GM12872 (cell line): ENCODE measurements at regions not wholly inside any gene's neighbourhood (a gene's known extent, or its start where the extent isn't known, plus 50 kb on each side); places are given as distances from the start of the nearest gene placed in this dataset.

Experiments
- TF ChIP-seq, protein P1 (sequence below): IDR thresholded peaks from 3 replicates; pipeline ENCODE4 v1.5.1; 2011; ENCODE audit warnings: low read depth, mild to moderate bottlenecking, low read length, moderate library complexity; ENCODE audit not compliant: insufficient read depth

DNA sequence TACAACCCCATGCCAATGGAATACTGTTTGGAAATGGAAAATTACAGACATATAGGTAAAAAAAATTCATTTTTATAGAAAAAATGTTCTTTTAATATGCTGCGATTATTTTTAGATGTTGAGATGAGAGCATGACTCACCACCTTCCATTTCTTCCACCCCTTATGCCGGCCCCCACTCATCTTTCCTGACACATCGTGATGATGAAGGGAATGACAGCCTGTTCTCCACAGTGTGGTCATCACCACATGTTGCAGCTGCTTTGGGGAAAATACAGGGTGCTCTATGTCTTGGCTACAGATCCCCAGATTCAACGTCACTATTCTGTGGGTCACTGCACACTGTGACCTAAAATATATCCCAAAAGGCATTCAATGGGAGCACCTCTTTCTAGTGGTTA is 916.2 kb downstream of the METTL15 start:
- TF ChIP-seq, protein P1, sequence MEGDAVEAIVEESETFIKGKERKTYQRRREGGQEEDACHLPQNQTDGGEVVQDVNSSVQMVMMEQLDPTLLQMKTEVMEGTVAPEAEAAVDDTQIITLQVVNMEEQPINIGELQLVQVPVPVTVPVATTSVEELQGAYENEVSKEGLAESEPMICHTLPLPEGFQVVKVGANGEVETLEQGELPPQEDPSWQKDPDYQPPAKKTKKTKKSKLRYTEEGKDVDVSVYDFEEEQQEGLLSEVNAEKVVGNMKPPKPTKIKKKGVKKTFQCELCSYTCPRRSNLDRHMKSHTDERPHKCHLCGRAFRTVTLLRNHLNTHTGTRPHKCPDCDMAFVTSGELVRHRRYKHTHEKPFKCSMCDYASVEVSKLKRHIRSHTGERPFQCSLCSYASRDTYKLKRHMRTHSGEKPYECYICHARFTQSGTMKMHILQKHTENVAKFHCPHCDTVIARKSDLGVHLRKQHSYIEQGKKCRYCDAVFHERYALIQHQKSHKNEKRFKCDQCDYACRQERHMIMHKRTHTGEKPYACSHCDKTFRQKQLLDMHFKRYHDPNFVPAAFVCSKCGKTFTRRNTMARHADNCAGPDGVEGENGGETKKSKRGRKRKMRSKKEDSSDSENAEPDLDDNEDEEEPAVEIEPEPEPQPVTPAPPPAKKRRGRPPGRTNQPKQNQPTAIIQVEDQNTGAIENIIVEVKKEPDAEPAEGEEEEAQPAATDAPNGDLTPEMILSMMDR = no peak

- TF ChIP-seq, protein P1 = no peak
These were observed 915.6 kb downstream of the METTL15 start for GRCh38 chr11:29023761-29024160.

- TF ChIP-seq, protein P1 = no peak
These were observed 914.5 kb downstream of the METTL15 start for GRCh38 chr11:29022676-29023075.

DNA sequence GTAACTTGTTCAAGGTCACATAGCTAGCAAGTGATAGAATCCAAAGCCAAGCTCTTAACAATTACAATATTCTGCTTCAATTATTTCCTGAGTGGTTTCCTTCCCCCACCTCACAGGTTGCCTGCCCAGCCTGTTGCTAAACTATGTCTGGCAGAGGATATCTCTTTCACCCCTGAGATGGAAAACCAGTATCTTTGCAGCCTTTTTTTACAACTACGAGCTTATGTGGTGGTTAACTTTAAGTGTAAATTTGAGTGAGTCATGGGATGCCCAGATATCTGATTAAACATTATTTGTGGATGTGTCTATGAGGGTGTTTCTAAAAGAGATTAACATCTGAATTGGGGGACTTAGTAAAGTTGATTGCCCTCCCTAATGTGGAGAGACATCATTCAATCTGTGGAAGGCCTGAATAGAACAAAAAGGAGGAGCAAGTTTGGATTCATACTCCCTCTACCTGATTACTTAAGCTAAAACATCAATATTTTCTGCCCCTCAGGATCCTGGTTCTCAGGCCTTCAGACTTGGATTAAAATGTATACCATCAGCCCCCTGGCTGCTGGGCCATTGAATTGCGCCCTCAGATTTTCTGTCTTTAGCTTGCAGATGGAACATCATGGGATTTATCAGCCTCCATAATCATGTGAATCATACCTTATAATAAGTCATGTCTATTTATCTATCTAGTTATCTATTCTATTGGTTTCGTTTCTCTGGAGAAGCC is 911.9 kb downstream of the METTL15 start:
- TF ChIP-seq, protein P1 = 0 out of 3 replicates have a peak, but pooled peaks have one; percentile 14

DNA sequence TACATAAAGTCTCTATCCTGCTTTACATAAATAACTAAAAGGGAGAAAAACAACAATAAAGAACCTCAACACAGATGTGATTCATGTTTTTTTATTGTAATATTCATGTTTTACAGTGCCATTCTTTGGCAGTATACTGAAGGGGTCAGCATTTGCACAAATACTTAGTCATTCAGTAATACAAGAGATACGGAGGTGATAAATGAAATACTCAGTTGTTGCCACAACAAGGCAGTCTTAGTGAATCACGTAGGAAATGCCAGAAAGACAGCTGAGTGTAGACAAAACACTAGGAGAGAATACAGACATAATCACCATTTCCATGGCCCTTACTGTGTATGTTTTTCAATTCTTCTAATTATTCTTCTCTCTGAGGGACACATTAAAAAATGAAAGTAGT is 910.4 kb downstream of the METTL15 start:
- TF ChIP-seq, protein P1 = no peak

DNA sequence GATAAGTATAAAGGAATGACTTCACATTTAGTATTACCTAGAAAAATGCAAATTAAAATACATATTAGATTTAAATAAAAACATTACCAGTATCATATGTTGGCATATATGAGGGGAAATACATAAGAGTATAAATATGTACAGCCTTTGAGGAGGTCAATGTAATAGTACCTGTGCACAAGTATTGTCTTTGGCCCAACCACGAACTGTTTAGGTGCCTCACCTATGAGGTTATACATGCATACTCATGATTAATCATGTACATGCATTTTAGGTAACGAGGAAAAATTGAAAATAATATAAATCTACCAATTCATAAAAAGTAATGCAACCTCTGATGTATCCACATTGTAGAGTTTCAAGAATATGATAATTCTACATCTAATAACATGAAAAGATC is 909.8 kb downstream of the METTL15 start:
- TF ChIP-seq, protein P1 = no peak

GRCh38 chr11:29012507-29012906 is 904.3 kb downstream of the METTL15 start:
- TF ChIP-seq, protein P1 = no peak
